MCF 10A (cell line): ENCODE measurements at regions not wholly inside any gene's neighbourhood (a gene's known extent, or its start where the extent isn't known, plus 50 kb on each side); places are given as distances from the start of the nearest gene placed in this dataset.

Source experiments
- BruUV-seq: library from RNA; stranded (reverse); fragments of 400-500 nt; replicated peaks from 2 replicates; lab custom pipeline; 2021; lab: Mats Ljungman, UMichigan
- CTCF ChIA-PET: fragments of 300-600 bp; sonication (Branson Sonifier 250); formaldehyde crosslinking; extraction: SDS; loops from one replicate; lab custom pipeline; 2021; ENCODE audit warnings: antibody characterized with exemption, inconsistent platforms; lab: Yijun Ruan, JAX
- POLR2A ChIA-PET: fragments of 300-600, 350-650 bp; sonication (Branson Sonifier 250); formaldehyde crosslinking; extraction: SDS; loops from one replicate; lab custom pipeline; 2020; ENCODE audit warnings: antibody characterized with exemption, inconsistent platforms; lab: Yijun Ruan, JAX
- DNase-seq: peaks from one replicate; pipeline ENCODE4 v3.0.0-alpha.2; 2018; ENCODE audit not compliant: unreplicated experiment
- H3K27ac Mint-ChIP-seq: one replicate; pipeline ENCODE4 v1.8.0; 2022; ENCODE audit warnings: mild to moderate bottlenecking, low read depth, mixed read lengths; ENCODE audit not compliant: unreplicated experiment
- H3K27me3 Mint-ChIP-seq: one replicate; pipeline ENCODE4 v1.8.0; 2022; ENCODE audit warnings: mixed read lengths; ENCODE audit not compliant: insufficient read depth, unreplicated experiment
- H3K36me3 Mint-ChIP-seq: one replicate; pipeline ENCODE4 v1.8.0; 2022; ENCODE audit warnings: mild to moderate bottlenecking, moderate library complexity, mixed read lengths; ENCODE audit not compliant: insufficient read depth, unreplicated experiment
- H3K4me1 Mint-ChIP-seq: one replicate; pipeline ENCODE4 v1.8.0; 2022; ENCODE audit warnings: mixed read lengths; ENCODE audit not compliant: insufficient read depth, unreplicated experiment
- H3K4me3 Mint-ChIP-seq: one replicate; pipeline ENCODE4 v1.8.0; 2022; ENCODE audit warnings: mild to moderate bottlenecking, moderate library complexity, mixed read lengths; ENCODE audit not compliant: unreplicated experiment
- H3K9me3 Mint-ChIP-seq: one replicate; pipeline ENCODE4 v1.8.0; 2022; ENCODE audit warnings: mixed read lengths; ENCODE audit not compliant: unreplicated experiment
- CTCF ChIP-seq: fragments of 200-600 bp; IDR thresholded peaks from one replicate; pipeline ENCODE4 v1.8.0; 2022; ENCODE audit warnings: antibody characterized with exemption, mild to moderate bottlenecking; ENCODE audit not compliant: unreplicated experiment
- intact Hi-C: fragments of 100-400 bp; cut with micrococcal nuclease; formaldehyde crosslinking; loops from 2 replicates; pipeline ENCODE4 v1.14.1; 2022

GRCh38 chr14:23709923-23710322 is 73.8 kb downstream of the DHRS2 start:
- BruUV-seq = no TSS peak
- intact Hi-C loops = no loop called here
- POLR2A ChIA-PET = no interaction called here
- H3K4me1 Mint-ChIP-seq = no peaks in the 10 kb centered on the region
- DNase-seq = no peak
- CTCF ChIA-PET = no interaction called here
- no peak overlapping the region for H3K4me3 Mint-ChIP-seq
- no peak for TF ChIP-seq CTCF
- no peaks in the 10 kb centered on the region for H3K9me3 Mint-ChIP-seq
- H3K36me3 Mint-ChIP-seq = no peaks in the 10 kb centered on the region
- peaks cover 25% of the 10 kb centered on the region for H3K27me3 Mint-ChIP-seq
- no peak overlapping the region for H3K27ac Mint-ChIP-seq

DNA sequence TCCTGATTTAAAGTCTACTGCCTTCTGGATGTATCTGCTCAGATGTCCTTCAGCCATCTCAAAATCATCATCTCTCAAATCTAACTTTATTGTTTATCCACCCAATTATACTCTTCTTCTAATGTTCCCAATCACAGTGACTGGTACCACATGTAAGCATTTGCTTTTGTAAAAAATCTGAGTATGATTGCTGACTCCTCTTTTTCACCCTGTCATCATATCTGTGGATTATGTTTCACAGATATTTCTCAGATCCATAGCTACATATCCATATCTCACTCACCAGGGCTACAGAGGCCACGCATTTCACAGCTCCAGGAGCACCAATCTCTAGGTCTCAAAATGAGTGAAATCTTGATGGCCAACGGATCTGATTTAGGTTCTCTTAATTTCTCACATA is 76.1 kb downstream of the DHRS2 start:
- POLR2A ChIA-PET = no interaction called here
- Mint-ChIP-seq H3K9me3 (no peaks in the 10 kb centered on the region), H3K4me3 (no peak overlapping the region), H3K27me3 (peaks cover 25% of the 10 kb centered on the region), H3K36me3 (no peaks in the 10 kb centered on the region), H3K27ac (no peak overlapping the region), H3K4me1 (no peaks in the 10 kb centered on the region)
- DNase-seq = no peak
- intact Hi-C loops = no loop called here
- no TSS peak for BruUV-seq
- CTCF ChIA-PET = interaction anchor here (0.6 to 1.1 kb wide), 2 partner anchors 14 to 232 kb away, joined by 3 read pairs; no protein-coding TSS in a partner anchor
- no peak for TF ChIP-seq CTCF

DNA sequence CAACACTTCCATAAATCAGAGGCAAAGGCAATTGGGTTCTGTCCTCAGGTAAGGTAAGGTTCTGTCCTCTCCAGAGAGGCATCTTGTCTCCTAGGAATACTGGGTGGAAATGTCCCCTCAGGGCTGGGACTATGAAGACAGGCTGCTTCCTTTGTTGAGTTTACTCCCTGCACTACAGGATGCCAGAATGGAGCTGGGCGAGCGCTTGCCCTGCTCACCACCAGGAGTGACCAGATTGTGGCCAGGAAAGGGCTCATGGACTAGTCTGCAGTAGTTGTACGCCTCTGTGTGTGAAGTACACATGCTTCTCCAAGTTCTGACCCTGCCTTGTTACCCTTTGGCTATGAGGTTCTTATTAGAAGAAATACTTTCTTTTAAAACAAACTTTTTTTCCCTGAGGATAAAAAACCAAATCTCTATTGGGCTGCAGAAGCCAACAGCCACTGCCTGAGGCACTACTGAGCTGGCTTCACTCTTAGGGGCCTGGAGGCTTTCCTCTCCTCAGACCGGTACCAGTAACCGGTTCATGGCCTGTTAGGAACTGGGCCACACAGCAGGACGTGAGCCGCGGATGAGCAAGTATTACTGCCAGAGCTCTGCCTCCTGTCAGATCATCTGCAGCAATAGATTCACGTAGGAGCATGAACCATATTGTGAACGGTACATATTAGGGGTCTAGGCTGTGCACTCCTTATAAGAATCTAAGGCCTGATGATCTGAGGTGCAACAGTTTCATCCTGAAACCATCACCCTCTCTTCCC is 83.2 kb downstream of the DHRS2 start:
- DNase-seq = no peak
- ChIA-PET POLR2A (no interaction called here), CTCF (no interaction called here)
- BruUV-seq = no TSS peak
- no peak overlapping the region for H3K4me3 Mint-ChIP-seq
- no peaks in the 10 kb centered on the region for H3K27me3 Mint-ChIP-seq
- no peaks in the 10 kb centered on the region for H3K9me3 Mint-ChIP-seq
- no peaks in the 10 kb centered on the region for H3K36me3 Mint-ChIP-seq
- H3K4me1 Mint-ChIP-seq = peaks cover 6% of the 10 kb centered on the region
- no peak for TF ChIP-seq CTCF
- intact Hi-C loops = no loop called here
- no peak overlapping the region for H3K27ac Mint-ChIP-seq

GRCh38 chr14:23722675-23723074 is 86.5 kb downstream of the DHRS2 start:
- Mint-ChIP-seq H3K9me3 (no peaks in the 10 kb centered on the region), H3K27me3 (no peaks in the 10 kb centered on the region), H3K4me3 (no peak overlapping the region), H3K27ac (no peak overlapping the region), H3K4me1 (peaks cover 7% of the 10 kb centered on the region), H3K36me3 (no peaks in the 10 kb centered on the region)
- no TSS peak for BruUV-seq
- ChIA-PET CTCF (interaction anchor here (0.7 kb wide), 2 partner anchors 90 to 1886 kb away, joined by 4 read pairs; no protein-coding TSS in a partner anchor), POLR2A (no interaction called here)
- TF ChIP-seq CTCF = no peak
- DNase-seq = no peak
- intact Hi-C loops = no loop called here
